Sigmoid colon (tissue), 6 donors: ENCODE measurements at regions not wholly inside any gene's neighbourhood (a gene's known extent, or its start where the extent isn't known, plus 50 kb on each side); places are given as distances from the start of the nearest gene placed in this dataset.

Experiments
- DNase-seq: peaks from one replicate; pipeline ENCODE4 v3.0.0-alpha.2; 2019
- H3K27ac ChIP-seq, 4 donors: fragments of 200-600 bp; sonication (generic); one replicate each; pipeline ENCODE4 v1.5.1; 2016 to 2019; ENCODE audit warnings: mild to moderate bottlenecking in 1 of 4
- H3K27me3 ChIP-seq, 3 donors: fragments of 200-600 bp; sonication (generic); one replicate each; pipeline ENCODE4 v1.5.1; 2019; ENCODE audit warnings: mild to moderate bottlenecking in 1 of 3
- H3K36me3 ChIP-seq, 4 donors: fragments of 200-600 bp; sonication (generic); one replicate each; pipeline ENCODE4 v1.5.1; 2016 to 2019
- H3K4me1 ChIP-seq, 4 donors: fragments of 200-600 bp; sonication (generic); one replicate each; pipeline ENCODE4 v1.5.1; 2017 to 2019
- H3K4me3 ChIP-seq, 4 donors: fragments of 200-600 bp; sonication (generic); one replicate each; pipeline ENCODE4 v1.5.1; 2017 to 2019; ENCODE audit warnings: mild to moderate bottlenecking in 2 of 4, moderate library complexity in 1 of 4
- H3K9me3 ChIP-seq, 4 donors: fragments of 200-600 bp in 3 of 4; sonication (generic) in 3 of 4; one replicate each; pipeline versions ENCODE4 v1.5.1 to v1.6.1; 2013 to 2019
- EP300 ChIP-seq, 4 donors: sonication (generic); formaldehyde crosslinking; IDR thresholded peaks; one replicate each; pipeline ENCODE4 v1.6.1; 2017; ENCODE audit warnings: antibody characterized with exemption in 4 of 4
- POLR2A ChIP-seq, 2 donors: fragments of 450-650 bp; IDR thresholded peaks; one replicate each; pipeline ENCODE4 v1.6.1; 2016; ENCODE audit warnings: antibody characterized with exemption in 2 of 2, mild to moderate bottlenecking in 2 of 2, moderate library complexity in 2 of 2
- POLR2AphosphoS5 ChIP-seq, 4 donors: sonication (generic); formaldehyde crosslinking; IDR thresholded peaks; one replicate each; pipeline ENCODE4 v1.6.1; 2017; ENCODE audit warnings: antibody characterized with exemption in 4 of 4
- WGBS, 2 donors: extraction: QIAGEN DNeasy Blood & Tissue Kit; methylation state at CpG; one replicate each; pipeline ENCODE4 v1.1.7; 2013; 5-methylcytosine and 5-hydroxymethylcytosine counted together
- intact Hi-C: fragments of 100-400 bp; cut with DNase I; formaldehyde crosslinking; loops from one replicate; pipeline ENCODE4 v1.15.1; 2023
- TF ChIP-seq, protein P1 (sequence below), 4 experiments: fragments of 450-650 bp in 3 of 4; fragments of 200-600 bp in 1 of 4; IDR thresholded peaks; one replicate each; pipeline ENCODE4 v1.5.1; 2016 to 2019; ENCODE audit warnings: antibody characterized with exemption in 4 of 4, mild to moderate bottlenecking in 3 of 4, moderate library complexity in 2 of 4
- donor health status: healthy with polysubstance abuse.
- donor health status: healthy.

DNA sequence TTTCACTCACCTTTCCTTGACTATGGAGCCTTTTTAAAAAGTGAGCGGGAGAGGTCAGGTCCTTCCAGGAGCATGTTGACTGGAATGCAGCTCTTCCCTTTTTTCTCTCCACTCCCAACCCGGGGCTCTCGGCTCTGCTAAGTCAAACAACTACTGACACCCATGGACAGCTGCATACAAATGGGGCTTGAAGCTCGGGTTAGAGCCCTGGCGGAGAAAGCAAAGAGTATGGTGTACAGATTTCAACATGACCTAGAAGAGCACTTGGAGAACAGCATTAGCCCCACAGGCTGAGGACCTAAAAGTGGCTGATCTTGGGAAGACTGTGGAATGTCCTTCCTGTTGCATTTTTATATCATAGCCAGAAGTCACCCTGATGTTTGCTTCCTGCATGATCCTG, 162.0 kb upstream of the STMND1 start:
- no peak for DNase-seq
- WGBS, 2 donors: 60 to 72% methylated on average over 5 of the region's 5 CpGs
- H3K4me3 ChIP-seq: no peak overlapping the region
- intact Hi-C loops: no loop called here
- H3K36me3 ChIP-seq: no peaks in the 10 kb centered on the region
- TF ChIP-seq EP300 (IDR thresholded peaks at IDR 0.05): no peak
- TF ChIP-seq POLR2AphosphoS5 (IDR thresholded peaks at IDR 0.05): no peak
- TF ChIP-seq, protein P1, sequence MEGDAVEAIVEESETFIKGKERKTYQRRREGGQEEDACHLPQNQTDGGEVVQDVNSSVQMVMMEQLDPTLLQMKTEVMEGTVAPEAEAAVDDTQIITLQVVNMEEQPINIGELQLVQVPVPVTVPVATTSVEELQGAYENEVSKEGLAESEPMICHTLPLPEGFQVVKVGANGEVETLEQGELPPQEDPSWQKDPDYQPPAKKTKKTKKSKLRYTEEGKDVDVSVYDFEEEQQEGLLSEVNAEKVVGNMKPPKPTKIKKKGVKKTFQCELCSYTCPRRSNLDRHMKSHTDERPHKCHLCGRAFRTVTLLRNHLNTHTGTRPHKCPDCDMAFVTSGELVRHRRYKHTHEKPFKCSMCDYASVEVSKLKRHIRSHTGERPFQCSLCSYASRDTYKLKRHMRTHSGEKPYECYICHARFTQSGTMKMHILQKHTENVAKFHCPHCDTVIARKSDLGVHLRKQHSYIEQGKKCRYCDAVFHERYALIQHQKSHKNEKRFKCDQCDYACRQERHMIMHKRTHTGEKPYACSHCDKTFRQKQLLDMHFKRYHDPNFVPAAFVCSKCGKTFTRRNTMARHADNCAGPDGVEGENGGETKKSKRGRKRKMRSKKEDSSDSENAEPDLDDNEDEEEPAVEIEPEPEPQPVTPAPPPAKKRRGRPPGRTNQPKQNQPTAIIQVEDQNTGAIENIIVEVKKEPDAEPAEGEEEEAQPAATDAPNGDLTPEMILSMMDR (IDR thresholded peaks at IDR 0.05): no peak
- H3K27ac ChIP-seq: no peak overlapping the region
- H3K27me3 ChIP-seq: no peaks in the 10 kb centered on the region
- H3K9me3 ChIP-seq: no peaks in the 10 kb centered on the region
- no peaks in the 10 kb centered on the region for H3K4me1 ChIP-seq

DNA sequence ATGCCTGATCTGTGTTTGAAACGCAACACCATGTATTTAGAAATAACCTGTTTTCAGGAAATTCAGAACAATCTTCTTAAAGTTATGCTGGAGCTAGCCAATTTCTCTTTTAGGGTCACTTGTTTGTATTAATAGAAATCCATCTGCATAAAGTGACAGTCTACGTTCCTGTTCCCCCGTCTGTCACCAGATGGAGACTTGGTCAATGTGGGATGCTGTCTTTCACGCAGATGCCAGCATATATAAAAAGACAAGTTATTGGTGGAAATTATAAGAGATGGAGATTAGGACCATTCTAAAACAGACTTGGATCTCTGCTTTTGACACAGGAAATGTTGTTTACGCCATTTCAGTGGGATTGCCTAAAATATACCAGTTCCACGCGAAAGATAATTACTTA, 162.5 kb upstream of the STMND1 start:
- TF ChIP-seq POLR2AphosphoS5 (IDR thresholded peaks at IDR 0.05) (no peak), EP300 (IDR thresholded peaks at IDR 0.05) (no peak), POLR2A (IDR thresholded peaks at IDR 0.05) (no peak)
- TF ChIP-seq, protein P1 (IDR thresholded peaks at IDR 0.05): no peak
- no peak for DNase-seq
- Histone ChIP-seq H3K36me3 (no peaks in the 10 kb centered on the region), H3K4me1 (no peaks in the 10 kb centered on the region), H3K27ac (no peak overlapping the region), H3K27me3 (no peaks in the 10 kb centered on the region), H3K4me3 (no peak overlapping the region), H3K9me3 (no peaks in the 10 kb centered on the region)
- WGBS, 2 donors: 69 to 86% methylated on average over 7 of the region's 7 CpGs
- intact Hi-C loops: no loop called here

DNA sequence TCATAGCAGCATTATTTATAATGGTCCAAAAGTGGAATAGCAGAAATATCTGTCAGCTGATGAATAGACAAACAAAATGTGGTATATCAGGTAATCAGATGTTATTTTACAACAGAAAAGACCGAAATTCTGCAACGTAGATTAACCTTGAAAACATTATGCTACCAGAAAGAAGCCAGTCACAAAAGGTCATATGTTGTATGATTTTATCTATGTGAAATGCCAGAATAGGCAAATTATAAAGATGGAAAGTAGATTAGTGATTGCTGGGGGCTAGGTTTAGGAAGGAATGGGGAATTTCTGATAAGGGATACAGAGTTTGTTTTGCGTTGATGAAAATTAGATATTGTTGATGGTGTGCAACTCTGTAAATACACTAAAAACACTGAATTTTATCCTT, 165.0 kb upstream of the STMND1 start:
- Histone ChIP-seq H3K36me3 (no peaks in the 10 kb centered on the region), H3K4me3 (no peak overlapping the region), H3K27ac (no peak overlapping the region), H3K4me1 (no peaks in the 10 kb centered on the region), H3K9me3 (no peaks in the 10 kb centered on the region), H3K27me3 (no peaks in the 10 kb centered on the region)
- intact Hi-C loops: no loop called here
- DNase-seq: no peak
- no peak for TF ChIP-seq POLR2AphosphoS5 (IDR thresholded peaks at IDR 0.05)
- TF ChIP-seq, protein P1 (IDR thresholded peaks at IDR 0.05): no peak
- no peak for TF ChIP-seq EP300 (IDR thresholded peaks at IDR 0.05)
- TF ChIP-seq POLR2A (IDR thresholded peaks at IDR 0.05): no peak
- 91 to 97% methylated on average over 3 of the region's 3 CpGs for WGBS, 2 donors

DNA sequence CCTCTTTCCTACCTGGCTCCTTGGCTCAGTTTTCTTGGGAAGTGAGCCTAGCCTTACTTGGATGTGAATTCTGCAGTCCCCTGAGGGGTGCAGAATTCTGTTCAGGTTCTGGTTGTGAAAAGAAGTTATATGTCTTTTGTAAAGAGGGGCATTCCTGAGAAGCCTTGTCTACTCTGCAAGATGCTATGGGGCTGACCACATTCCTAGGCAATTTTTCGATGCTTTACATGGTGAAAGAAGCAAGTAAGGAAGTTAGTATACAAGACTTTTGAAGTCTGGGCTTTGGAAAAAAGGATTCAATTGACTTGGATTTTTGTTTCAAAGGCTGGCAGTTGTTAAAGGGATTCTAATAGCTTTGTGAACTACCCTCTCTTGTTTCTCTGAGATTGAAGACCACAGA, 167.9 kb upstream of the STMND1 start:
- 72 to 82% methylated on average over 1 of the region's 1 CpG for WGBS, 2 donors
- no peaks in the 10 kb centered on the region for H3K4me1 ChIP-seq
- intact Hi-C loops: no loop called here

DNA sequence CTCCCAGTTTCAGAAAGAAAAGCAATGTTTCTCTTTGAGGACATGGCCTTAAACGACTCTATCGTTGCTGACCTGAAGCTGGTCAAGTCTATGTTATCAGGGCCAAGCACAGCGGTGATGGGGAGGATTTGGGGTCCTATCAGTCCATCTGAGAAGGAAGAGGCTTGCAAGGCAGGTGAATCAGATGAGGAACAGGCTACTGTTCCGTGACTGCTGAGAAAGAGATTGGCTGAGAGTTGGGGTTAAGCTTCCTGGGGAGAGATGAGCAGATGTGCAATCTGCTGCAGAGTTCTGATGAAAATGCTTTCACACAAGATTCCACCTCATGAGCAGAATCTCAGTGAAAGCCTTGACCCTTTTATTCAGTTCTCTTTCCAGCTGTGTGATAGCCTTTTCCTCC, 168.3 kb upstream of the STMND1 start:
- WGBS, 2 donors: 74 to 76% methylated on average over 4 of the region's 4 CpGs
- intact Hi-C loops: no loop called here
- Histone ChIP-seq H3K27ac (no peak overlapping the region), H3K4me3 (no peak overlapping the region), H3K4me1 (no peaks in the 10 kb centered on the region), H3K36me3 (no peaks in the 10 kb centered on the region), H3K9me3 (no peaks in the 10 kb centered on the region), H3K27me3 (no peaks in the 10 kb centered on the region)
- no peak for DNase-seq
- TF ChIP-seq EP300 (IDR thresholded peaks at IDR 0.05): no peak
- no peak for TF ChIP-seq POLR2A (IDR thresholded peaks at IDR 0.05)
- TF ChIP-seq, protein P1 (IDR thresholded peaks at IDR 0.05): no peak
- TF ChIP-seq POLR2AphosphoS5 (IDR thresholded peaks at IDR 0.05): no peak

More for the DNA sequence above, 167.9 kb upstream of the STMND1 start:
- Histone ChIP-seq H3K4me3 (no peak overlapping the region), H3K9me3 (no peaks in the 10 kb centered on the region), H3K36me3 (no peaks in the 10 kb centered on the region), H3K27ac (no peak overlapping the region), H3K27me3 (no peaks in the 10 kb centered on the region)
- DNase-seq: no peak
- TF ChIP-seq, protein P1 (IDR thresholded peaks at IDR 0.05): no peak
- no peak for TF ChIP-seq EP300 (IDR thresholded peaks at IDR 0.05)
- TF ChIP-seq POLR2AphosphoS5 (IDR thresholded peaks at IDR 0.05): no peak
- no peak for TF ChIP-seq POLR2A (IDR thresholded peaks at IDR 0.05)
